ENCODE measurements at regions not wholly inside any gene's neighbourhood (a gene's known extent, or its start where the extent isn't known, plus 50 kb on each side); places are given as distances from the start of the nearest gene placed in this dataset.

GRCh38 chr11:111081021-111081511, 164.5 kb upstream of the POU2AF2 start:
- TF ChIP-seq YY1 (IDR thresholded peaks at IDR 0.05; ENCODE audit: insufficient read depth, insufficient read length) (no peak), ZNF274 (IDR thresholded peaks at IDR 0.05; ENCODE audit: low read depth, low read length) (no peak), SUZ12 (IDR thresholded peaks at IDR 0.05; ENCODE audit: extremely low read depth, insufficient read depth, insufficient read length) (no peak)
